BE2C (cell line): ENCODE measurements at regions not wholly inside any gene's neighbourhood (a gene's known extent, or its start where the extent isn't known, plus 50 kb on each side); places are given as distances from the start of the nearest gene placed in this dataset.

Experiments
- DNase-seq: peaks from one replicate; pipeline ENCODE4 v3.0.0-alpha.2; 2020
- H3K27me3 ChIP-seq: fragments of 250-450 bp; sonication (Bioruptor Pico); 2 replicates; pipeline ENCODE4 v1.5.1; 2020; ENCODE audit warnings: mild to moderate bottlenecking
- H3K36me3 ChIP-seq: fragments of 250-450 bp; sonication (Bioruptor Pico); 2 replicates; pipeline ENCODE4 v1.5.1; 2020; ENCODE audit warnings: mild to moderate bottlenecking
- H3K4me1 ChIP-seq: fragments of 250-450 bp; sonication (Bioruptor Pico); 2 replicates; pipeline ENCODE4 v1.5.1; 2020
- H3K4me3 ChIP-seq: 2 replicates; pipeline ENCODE4 v1.5.1; 2011; ENCODE audit warnings: low read depth, low read length
- H3K9me3 ChIP-seq: fragments of 250-450 bp; sonication (Bioruptor Pico); 2 replicates; pipeline ENCODE4 v1.5.1; 2020
- TF ChIP-seq, protein P1 (sequence below): IDR thresholded peaks from 2 replicates; pipeline ENCODE4 v1.5.1; 2012; ENCODE audit warnings: mild to moderate bottlenecking, low read depth, low read length

DNA sequence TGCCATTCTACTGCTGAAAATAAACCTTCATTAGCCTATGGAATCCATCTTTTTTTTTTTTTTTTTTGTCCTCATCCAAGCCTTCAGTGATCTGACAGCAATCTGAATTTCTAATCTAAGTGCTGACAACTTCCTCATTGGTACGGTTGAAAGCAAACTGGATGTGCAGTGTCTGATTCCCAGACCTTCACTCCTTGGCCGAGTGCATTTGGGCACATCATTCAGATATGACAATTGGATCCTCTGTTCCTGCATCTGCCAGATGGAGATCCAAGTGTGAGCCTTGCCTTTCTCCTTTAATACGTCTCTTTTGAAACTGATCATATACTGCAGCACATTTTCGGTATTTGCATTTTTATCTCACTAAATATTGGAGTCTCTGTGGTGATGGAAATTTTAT lies 713.1 kb downstream of the DCDC2C start:
- Histone ChIP-seq H3K36me3 (no peaks in the 10 kb centered on the region), H3K9me3 (no peaks in the 10 kb centered on the region), H3K4me1 (no peaks in the 10 kb centered on the region), H3K27me3 (no peaks in the 10 kb centered on the region), H3K4me3 (no peak overlapping the region)
- DNase-seq: no peak
- TF ChIP-seq, protein P1, sequence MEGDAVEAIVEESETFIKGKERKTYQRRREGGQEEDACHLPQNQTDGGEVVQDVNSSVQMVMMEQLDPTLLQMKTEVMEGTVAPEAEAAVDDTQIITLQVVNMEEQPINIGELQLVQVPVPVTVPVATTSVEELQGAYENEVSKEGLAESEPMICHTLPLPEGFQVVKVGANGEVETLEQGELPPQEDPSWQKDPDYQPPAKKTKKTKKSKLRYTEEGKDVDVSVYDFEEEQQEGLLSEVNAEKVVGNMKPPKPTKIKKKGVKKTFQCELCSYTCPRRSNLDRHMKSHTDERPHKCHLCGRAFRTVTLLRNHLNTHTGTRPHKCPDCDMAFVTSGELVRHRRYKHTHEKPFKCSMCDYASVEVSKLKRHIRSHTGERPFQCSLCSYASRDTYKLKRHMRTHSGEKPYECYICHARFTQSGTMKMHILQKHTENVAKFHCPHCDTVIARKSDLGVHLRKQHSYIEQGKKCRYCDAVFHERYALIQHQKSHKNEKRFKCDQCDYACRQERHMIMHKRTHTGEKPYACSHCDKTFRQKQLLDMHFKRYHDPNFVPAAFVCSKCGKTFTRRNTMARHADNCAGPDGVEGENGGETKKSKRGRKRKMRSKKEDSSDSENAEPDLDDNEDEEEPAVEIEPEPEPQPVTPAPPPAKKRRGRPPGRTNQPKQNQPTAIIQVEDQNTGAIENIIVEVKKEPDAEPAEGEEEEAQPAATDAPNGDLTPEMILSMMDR: no peak

DNA sequence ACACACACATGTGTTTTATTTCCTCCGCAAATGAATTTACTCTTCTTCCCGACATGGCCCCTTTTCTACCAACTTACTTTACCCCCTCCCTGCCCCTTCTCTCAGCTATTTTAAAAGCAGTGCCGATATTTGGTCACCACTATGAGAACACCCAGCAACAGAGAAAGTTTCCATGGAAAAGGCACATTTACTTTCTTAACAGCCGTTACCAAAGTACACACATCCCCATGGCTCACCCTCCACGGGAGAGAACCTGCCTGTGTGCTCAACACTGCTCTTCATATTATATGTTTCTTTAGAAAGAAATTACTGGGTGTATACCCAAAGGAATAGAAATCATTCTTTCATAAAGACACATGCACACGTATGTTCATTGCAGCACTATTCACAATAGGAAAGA lies 714.4 kb downstream of the DCDC2C start:
- no peak for DNase-seq
- Histone ChIP-seq H3K4me3 (no peak overlapping the region), H3K27me3 (no peaks in the 10 kb centered on the region), H3K4me1 (no peaks in the 10 kb centered on the region), H3K9me3 (no peaks in the 10 kb centered on the region), H3K36me3 (no peaks in the 10 kb centered on the region)
- TF ChIP-seq, protein P1: no peak

DNA sequence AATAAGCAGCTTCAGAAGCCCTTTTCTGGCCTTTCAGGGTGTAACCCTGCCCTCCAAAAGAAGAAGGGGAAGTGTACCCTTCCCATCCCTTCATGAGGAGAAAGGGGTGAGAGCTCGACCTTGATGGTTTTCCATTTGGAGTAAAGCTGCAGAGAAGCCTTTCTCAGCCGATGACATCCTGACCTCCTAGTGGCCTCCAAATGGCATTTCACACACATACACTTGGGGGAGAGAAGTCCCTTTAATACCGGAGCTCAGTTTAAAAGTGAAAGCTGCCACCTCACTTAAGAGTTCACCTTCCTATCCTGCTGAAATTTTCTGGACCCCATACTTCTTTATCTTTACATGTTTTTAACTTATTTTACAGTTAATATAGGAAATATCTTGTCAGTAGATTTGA lies 716.7 kb downstream of the DCDC2C start:
- Histone ChIP-seq H3K9me3 (no peaks in the 10 kb centered on the region), H3K4me1 (no peaks in the 10 kb centered on the region), H3K36me3 (no peaks in the 10 kb centered on the region), H3K4me3 (no peak overlapping the region), H3K27me3 (no peaks in the 10 kb centered on the region)
- TF ChIP-seq, protein P1: no peak
- no peak for DNase-seq

DNA sequence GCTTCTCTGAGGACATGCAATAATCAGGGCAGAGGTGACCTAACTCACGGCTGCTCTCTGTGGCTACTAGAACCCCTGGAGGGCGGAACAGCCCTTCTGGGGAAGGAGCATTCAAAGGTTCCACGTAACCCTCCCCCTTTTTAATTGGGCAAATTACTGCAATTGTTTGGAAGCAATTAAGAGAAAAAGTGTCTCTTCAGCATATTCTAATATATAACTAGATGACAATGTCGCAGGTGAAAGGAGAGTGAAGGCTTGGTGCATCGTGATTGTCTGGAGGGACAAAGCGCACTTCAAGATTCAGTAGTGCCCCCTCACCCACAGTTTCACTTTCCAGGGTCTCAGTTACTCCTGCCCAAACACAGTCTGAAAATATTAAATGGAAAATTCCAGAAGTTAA lies 720.8 kb downstream of the DCDC2C start:
- Histone ChIP-seq H3K27me3 (no peaks in the 10 kb centered on the region), H3K36me3 (no peaks in the 10 kb centered on the region), H3K4me3 (no peak overlapping the region), H3K4me1 (no peaks in the 10 kb centered on the region), H3K9me3 (no peaks in the 10 kb centered on the region)
- TF ChIP-seq, protein P1: no peak
- DNase-seq: no peak

DNA sequence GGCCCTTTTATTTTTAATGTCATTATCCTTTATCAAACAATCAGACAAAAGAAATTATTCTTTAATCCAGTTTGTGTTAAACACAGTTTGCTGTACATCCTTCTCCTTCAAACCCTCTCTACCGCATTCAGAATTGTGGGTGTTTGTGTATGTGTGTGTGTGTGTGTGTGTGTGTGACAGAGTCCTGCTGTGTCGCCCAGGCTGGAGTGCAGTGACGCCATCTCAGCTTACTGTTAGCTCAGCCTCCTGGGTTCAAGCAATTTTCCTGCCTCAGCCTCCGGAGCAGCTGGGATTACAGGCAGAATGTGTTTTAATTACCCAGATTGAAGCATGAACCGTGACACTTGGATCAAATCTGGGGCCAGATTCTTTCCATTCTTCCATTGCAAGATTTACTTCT lies 723.7 kb downstream of the DCDC2C start:
- no peaks in the 10 kb centered on the region for H3K36me3 ChIP-seq
- H3K9me3 ChIP-seq: no peaks in the 10 kb centered on the region
- TF ChIP-seq, protein P1: no peak
- DNase-seq: no peak
- no peaks in the 10 kb centered on the region for H3K27me3 ChIP-seq
- H3K4me3 ChIP-seq: no peak overlapping the region
- no peaks in the 10 kb centered on the region for H3K4me1 ChIP-seq

DNA sequence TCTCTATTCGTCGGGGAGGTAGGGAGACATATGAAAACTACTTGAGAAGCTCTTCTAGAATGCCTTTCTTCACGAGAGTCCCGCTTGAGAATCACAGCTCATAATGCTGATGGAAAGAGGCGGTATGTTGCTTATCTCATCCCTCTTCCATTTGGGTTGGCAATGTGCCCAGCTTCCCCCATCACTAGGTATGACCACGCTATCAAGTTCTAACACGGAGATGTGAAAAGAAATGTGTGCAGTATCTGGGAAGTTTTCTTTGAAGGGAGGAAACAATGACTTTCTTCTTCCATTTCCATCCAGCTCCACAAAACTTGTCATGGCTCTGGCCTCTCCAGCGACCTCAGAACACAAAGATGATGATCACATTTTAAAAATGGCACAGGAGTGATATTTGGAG lies 742.4 kb downstream of the DCDC2C start:
- Histone ChIP-seq H3K27me3 (no peaks in the 10 kb centered on the region), H3K4me1 (no peaks in the 10 kb centered on the region), H3K9me3 (no peaks in the 10 kb centered on the region), H3K4me3 (no peak overlapping the region), H3K36me3 (no peaks in the 10 kb centered on the region)
- peak; percentile 12 for DNase-seq
- TF ChIP-seq, protein P1: no peak
